SKM-1 (cell line): ENCODE measurements at regions not wholly inside any gene's neighbourhood (a gene's known extent, or its start where the extent isn't known, plus 50 kb on each side); places are given as distances from the start of the nearest gene placed in this dataset.
"Not testable (repeated sequence)": the region's sequence is repeated elsewhere in the genome, so short reads cannot be mapped to it uniquely, and the experiment has no call there.

ENCODE experiments used
- DNase-seq: peaks from one replicate; lab custom pipeline; 2025; ENCODE audit not compliant: unreplicated experiment; lab: John Stamatoyannopoulos, UW

DNA sequence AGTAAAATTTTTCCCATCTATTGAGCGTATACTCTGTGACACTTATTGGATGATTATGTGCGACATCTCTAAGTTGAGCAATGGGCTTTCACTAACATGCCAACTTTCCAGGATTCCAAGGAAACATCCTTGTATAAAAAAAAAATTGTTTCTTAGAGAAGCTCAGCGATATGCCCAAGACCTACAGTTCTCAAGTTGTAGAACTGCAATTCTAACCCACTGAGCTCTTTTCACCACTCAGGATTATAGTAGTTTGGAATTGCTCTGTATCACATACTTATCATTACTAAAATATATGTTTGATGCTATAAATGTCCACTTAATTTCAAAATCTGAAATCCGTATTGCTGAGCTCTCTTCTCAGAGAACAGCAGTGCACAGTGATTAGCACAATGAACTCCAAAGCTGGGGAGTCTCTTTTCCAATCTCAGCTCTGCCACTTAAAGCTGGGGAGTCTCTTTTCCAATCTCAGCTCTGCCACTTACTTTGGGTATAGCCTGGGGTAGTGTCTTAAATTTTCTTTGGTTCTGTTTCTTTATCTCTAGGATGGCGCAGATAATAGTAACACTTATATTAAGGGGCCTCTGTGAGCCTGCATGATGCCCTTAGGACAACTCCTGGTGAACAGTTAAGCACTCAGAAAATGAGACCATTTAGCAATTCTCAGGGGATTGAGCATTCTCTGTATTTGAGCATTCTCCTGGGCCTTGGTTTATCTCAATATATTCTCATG lies 1722.2 kb upstream of the AGA start:
- DNase-seq: no peak

DNA sequence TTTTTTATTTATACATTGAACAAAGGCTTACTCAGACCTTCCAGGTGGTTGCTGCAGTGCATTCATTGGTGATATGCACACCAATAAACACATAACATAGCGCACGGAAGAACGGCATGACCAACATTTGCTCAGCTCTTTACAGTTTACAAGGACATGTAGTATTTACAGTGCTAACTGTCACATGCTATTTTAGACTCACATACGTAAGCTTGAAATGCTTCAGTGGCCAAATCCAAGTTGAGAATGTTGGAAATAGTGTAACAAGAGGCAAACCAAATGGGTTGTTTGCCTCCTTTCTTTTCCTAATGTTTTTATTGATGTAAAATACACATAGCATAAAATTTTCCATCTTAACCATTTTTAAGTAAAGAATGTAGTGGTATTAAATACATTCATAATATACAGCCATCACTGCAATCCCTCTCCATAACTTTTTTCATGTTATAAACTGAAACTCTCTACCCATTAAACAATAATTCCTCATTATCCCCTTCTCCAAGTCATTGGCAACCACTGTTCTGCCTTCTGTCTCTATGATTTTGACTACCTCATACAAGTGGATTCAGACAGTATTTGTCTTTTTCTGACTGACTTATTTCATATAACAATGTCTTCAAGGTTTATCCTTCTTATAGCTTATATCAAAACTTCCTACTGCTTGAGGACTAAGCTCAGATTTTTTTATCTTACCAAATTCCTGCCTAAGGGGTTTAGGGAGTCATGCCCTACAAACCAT lies 1722.9 kb upstream of the AGA start:
- DNase-seq: no peak

DNA sequence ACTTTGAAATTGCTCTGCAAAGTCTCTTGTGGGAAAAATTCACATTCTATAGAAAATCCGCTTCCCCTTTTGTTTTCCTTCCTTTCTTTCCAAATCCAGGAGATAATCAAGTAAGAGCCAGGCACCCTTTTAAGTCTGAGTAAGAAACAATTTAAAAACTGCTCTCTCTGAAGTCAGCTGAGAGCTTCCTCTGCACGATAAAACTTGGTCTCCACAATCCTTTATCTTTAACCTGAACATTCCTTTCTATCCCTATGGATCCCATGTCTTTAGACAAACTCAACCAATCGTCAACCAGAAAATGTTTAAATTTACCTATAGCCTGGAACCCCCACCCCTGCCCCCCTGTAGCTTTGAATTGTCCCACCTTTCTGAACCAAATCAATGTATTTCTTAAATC lies 1723.6 kb upstream of the AGA start:
- DNase-seq: no peak

DNA sequence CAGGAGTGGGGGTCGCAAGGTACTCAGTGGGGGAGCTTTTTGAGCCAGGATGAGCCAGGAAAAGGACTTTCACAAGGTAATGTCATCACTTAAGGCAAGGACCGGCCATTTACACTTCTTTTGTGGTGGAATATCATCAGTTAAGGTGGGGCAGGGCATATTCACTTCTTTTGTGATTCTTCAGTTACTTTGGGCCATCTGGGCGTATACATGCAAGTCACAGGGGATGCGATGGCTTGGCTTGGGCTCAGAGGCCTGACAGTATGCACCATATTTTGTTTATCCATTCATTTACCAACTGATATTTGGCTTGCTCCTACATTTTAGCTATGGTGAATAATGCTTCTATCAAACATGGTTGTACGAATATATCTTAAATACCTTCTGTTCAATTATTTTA lies 1728.1 kb upstream of the AGA start:
- DNase-seq: not testable (repeated sequence)

DNA sequence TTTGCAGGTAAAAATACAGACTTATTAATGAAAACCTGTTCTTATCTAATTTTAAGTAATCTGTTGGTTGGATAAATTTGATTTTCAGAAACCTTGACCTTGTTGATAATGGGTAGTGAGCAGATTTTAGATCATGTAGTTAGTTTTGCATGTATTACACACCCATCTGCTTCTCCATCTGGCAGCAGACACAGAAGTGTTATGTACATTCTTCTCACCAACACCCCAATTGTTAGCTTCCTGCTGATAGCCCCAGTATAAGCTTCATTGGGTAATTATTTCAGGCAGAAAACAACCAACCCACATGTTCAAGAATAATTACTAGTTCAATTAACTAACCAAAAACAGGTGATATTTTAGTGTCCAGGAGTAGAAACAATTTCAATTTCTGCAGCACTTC lies 1740.5 kb upstream of the AGA start:
- no peak for DNase-seq

DNA sequence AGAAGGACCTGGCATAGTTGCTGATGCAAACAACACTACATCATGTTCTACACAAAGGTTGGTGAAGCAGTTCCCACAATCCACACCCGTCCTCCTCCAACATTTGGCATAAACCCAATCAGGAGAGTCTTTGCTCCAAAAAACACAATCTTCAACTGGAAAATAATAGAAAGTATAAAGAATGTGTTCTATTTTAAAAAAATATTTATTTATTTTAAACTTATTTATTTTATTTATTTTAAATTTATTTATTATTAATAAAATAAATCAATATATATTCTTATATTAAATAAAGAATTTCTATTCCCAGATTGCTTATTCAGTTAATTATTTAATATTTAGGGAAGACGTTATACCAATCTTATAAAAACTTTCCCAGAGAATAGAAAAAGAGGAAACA lies 1753.7 kb upstream of the AGA start:
- DNase-seq: no peak

DNA sequence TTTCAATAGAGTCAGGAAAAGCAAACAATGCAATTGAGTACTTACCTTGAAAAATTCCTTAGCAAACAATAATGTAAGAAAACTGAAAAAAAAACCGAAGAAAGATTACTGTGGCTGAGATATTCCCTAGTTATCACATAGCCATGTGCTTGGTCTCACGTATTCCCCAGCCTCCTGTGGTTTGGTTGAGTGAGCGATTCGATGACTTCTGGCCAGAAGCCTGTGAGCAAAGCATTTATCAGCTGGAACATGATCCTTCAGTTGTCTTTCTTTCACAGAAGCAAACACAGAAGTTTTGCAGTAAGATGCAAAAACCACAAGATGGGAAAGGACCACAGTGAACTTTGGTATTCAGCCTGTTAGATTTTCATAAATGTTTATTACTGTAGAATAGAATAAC lies 1754.3 kb upstream of the AGA start:
- no peak for DNase-seq

DNA sequence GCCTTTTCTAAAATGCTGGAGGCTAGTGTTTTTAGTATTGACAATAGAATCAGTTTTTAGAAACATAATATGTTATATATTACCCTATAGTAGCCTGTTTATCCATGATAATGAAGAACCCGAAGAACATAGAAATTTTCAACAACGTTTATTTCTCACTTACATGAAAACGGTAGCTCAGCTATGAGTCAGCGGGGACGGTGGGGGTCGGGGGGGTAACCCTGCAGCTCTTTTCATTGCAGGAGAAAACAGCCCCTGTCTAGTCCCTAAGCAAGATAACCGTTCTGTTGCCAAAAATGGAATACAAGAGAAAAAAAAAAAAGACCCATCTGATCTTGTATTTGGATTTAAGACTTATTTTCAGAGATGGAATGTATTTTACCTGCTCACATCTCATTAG lies 1758.4 kb upstream of the AGA start:
- DNase-seq: no peak

DNA sequence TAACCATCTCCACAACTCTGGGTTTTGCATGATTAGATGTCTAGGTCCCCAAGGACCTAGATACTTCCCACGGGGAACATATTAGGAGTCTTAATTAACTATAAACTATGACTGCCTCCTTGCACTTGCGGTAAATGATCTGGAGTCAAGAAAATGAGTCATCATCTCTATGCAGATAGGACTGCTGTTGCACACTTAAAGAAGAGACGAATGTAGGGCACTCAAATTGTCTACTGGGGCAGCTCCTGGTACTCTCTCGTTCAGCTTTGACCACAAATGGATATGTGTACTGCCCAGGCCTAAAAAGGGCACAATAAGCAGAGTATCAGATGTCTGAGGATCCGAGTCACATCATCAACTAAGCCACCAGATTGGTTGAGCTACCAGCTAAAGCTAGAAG lies 1783.4 kb upstream of the AGA start:
- no peak for DNase-seq

DNA sequence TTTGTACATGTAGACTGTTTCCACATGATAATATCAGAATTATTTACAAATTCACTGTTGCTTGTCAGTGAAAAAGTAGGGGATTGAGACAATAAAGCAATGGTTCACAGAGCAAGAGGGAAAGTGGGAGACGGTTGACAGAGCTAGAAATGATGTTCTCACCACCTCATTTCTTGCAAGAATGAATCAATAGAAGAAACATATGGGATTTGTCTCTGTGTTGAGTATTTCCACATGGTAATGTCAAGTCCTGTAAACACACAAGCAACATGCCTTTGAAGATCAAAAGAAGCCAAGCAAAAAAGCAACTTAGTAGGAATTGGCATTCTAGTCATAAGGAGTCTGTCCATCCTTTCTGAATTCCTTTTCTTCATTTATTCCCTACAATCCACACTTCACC lies 1806.6 kb upstream of the AGA start:
- DNase-seq: no peak

DNA sequence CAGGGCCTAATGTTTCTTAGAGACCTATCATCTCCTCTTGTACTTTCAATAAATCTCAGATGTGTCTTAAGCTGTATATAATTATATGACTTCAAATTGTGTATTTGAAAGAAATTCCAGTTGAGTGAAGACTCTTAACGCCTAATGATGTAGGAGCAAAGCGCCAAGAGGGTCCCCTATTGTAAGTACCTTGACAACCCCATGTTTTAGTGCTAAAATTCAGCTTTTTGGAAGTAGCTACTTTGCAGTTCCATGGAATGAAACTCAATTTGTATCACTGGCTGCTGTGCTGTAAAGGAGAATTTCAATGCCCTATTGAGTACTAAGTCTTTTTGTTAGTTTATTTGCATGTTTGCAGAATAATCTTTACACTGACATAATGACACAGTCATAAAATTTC lies 1826.6 kb upstream of the AGA start:
- no peak for DNase-seq

DNA sequence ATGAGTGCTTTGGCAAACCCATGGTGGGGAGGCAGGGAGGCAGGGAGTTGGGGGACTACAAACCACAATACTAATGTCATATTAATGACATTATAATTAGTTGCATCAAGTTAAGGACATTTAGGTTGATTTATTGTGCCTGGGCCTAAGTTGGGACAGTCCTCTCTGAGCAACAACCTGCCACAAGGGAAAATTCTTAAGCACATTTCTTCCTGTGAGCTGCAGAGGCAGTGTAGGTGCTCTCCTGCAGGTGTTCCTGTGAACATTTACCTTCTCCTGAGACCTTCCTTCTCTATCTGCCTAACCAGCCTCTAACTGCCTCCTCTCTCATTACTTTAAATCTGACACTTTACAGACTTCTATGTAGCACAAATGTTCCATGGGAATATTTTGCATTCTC lies 1830.0 kb upstream of the AGA start:
- no peak for DNase-seq

DNA sequence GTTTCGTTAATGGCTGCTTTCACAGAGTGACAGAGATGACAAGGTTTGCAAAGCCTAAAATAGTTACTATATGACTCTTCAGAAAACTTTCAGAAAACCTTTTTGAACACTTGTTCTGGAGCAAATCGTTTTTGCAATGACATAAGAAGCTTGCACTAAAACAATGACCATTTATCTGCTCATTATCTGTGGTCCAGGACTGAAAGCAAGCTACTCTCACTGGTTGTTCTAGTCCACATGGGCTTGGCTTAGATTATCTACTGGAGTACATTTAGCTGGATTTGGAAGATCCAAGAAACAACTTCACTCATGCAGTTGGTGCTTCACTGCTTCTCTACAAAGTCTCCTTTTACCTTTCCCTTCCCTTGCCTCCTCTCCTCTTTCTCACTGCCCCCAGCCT lies 1836.4 kb upstream of the AGA start:
- no peak for DNase-seq

DNA sequence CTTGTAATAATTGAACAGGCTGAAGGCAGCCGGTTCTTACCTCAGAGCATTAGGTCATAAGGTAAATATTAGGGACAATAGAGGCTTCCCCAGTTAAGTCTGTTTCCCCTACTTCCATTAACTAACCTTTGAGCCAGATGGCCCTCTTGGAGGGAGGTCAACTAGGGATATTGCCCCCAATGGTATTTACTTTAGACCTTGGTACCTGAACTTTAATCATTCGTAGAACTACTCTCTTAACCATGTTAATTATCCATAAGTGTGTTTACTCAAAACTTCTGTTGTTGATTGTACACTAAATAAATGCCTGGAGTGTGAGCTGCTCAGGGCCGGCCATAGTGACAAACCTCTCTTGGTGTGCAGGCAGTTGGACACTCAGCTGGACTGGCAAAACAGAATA lies 1843.5 kb upstream of the AGA start:
- DNase-seq: no peak

DNA sequence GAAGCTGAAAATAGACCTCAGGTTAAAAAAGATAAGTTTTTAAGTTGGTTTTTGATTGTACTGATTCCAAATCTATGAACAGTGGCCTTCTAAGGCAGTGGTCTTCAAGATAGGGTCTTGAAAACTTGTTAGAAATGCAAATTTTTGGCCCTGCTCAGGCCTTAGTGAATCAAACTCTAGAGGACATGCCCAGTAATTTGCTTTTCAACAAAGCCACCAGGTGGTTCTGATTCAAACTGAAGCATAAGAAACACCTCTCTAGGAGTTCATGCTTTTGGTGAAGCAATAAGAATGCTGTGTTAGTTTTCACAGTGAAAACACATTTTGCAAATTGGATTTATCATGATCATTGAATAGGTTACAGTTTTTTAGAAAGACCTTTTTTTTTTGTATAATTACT lies 1849.4 kb upstream of the AGA start:
- DNase-seq: no peak

DNA sequence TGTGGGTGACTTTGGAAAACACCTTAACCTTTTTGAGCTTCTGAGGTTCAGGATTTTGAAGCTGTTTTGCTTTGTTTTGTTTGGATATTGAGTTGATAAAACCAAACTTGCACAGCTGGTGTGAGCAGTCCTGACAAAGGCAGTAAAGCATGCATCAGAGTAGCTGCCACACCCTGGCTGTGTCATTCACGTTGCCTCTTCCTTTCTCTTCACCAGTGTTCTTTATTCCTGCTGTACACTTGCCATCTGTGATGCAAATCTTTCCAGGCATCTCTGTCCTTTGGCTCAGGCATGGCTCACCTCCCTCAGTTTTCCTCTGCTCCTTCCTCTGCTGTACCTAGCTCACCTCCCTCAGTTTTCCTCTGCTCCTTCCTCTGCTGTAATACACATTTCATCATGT lies 1850.2 kb upstream of the AGA start:
- no peak for DNase-seq

DNA sequence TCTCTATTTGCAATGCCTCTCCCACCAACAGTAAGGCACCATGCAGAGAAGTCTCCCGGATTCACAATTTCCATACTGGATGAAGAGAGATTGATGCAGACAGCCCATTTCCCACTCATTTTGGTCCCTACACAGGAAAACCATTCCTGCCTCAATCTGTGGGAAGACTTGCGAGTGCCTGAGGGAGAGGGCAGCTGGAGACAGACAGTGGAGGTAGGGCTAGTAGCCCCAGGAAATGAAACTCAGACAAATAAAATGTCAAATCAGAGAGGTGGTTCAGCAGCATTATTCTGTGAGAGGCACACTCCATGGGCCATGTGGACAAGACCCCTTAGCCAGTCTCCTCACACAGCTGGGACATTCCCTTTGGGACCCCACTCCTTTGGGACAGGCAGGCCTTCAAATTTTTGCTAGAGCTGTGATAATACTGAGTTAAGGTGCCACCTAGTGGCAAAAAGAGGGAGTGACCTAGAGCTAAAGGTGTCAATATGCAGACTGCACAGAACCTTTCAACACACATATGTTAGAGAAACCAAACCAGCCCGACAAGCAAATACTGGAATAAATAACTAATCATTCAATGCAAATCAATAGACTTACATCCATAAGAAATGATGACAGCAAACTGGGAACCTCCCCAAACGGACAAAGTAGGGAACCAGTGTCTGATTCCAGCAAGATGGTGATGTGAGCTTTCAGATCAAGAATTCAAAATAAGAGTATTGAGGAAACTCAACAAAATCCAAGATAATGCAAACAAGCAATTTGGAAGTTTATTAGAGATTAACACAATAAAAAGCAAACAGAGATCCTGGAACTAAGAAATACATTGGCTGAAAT lies 1865.3 kb upstream of the AGA start:
- DNase-seq: peak; percentile 26

DNA sequence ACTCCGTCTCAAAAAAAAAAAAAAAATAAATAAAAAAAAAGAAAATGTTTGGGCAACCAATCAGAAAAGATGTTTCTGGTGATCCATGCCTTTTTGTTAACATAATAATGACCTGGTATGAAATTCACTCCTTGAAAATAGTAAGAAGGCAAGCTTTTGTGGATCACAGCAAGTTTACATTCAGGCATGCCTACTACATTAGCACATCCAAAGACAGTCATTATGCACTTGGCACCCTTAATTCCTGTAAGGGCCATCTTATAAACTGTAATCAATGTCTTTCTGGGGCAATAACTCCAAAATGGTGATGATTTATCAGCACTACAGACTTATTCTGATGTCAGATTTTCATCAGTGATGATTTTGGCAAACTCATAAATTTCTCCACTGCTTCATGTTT lies 1871.6 kb upstream of the AGA start:
- DNase-seq: no peak

DNA sequence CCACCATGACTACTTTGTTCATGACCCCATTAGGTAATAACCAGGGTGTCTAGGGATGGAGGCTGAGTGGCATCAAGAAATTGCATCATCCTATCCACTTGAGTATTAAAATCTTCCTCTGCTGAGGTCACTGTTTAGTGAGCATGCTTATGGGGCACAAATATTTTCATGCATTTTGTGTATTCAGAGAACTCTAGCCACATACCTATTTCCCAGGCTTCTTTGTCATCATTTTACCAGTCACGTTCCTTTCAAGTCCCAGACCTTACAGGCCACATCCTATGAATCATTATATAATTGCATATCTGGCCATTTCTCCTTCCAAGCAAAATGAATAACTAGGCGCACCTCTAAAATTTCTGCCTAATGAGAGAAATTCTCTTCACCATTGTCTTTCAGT lies 1882.9 kb upstream of the AGA start:
- no peak for DNase-seq

DNA sequence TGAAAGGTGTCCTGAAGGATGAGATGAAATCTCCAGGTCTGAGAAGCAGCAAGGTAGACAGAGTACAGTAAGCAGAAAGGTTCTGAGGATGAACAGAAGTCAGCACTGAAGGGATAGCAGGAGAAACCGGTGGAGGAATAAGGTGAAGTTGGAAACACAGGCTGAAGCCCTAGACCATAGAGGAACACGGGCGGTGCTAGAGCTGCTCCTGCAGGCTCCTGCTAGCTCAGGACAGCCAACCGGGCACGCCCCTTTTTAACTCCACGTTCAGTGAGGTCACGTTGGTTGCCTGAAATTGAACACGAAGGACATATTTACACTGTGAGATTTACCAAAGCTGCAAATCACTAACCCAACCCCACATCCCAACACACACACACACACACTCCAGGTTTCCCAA lies 1886.4 kb upstream of the AGA start:
- no peak for DNase-seq

DNA sequence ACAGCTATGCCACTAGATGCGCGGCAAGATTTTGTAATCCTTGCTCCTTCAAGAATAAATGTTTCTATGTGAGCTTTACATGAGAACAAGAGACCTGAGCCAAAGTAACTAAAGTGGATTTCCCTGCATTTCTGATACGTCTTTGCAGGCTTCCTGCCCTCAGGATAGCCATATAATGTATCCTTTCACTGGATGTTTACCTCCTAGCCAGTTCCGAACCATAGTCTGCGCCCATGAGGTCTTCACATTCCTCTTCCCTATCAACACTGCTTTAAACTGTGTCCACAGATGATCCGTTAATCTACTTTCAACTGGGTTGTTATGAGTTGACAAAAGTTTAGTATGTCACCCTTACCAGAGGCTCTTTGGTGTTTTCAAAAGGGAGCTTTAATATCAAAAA lies 1889.1 kb upstream of the AGA start:
- no peak for DNase-seq

DNA sequence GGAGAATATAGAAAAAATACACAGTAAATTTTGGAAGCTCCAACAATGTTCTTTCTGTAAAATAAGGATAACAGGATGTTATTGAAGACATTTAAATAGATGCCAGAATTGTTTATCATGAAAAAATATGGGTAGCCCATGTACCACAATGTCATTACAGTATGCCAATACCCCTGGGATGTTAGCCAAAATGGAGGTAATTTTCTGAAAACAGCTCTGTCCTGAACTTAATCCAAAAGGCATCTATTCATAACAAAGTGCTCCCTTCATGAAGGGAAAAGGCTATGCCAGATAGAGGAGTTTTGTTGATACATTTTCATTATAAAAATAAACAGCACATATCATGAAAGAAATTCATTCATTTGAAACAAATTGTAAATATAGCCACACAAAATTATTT lies 1902.6 kb upstream of the AGA start:
- no peak for DNase-seq
